GM18868 (cell line): ENCODE measurements at regions not wholly inside any gene's neighbourhood (a gene's known extent, or its start where the extent isn't known, plus 50 kb on each side); places are given as distances from the start of the nearest gene placed in this dataset.
"Not testable (repeated sequence)": the region's sequence is repeated elsewhere in the genome, so short reads cannot be mapped to it uniquely, and the experiment has no call there.

Experiments used
- ATAC-seq: cut with Tn5 transposase; IDR thresholded peaks from one replicate; pipeline ENCODE4 v1.9.1; 2021; ENCODE audit warnings: mild to moderate bottlenecking, moderate library complexity; ENCODE audit not compliant: unreplicated experiment

- no peak for ATAC-seq
Observed at GRCh38 chr11:93902921-93903320, 52.5 kb upstream of the VSTM5 start.

- no peak for ATAC-seq
Observed at GRCh38 chr11:93903989-93904388, 53.6 kb upstream of the VSTM5 start.

GRCh38 chr11:93904716-93905115 is 54.3 kb upstream of the VSTM5 start:
- no peak for ATAC-seq

GRCh38 chr11:93905384-93905783 is 55.0 kb upstream of the VSTM5 start:
- ATAC-seq = no peak

- ATAC-seq = no peak
Observed at GRCh38 chr11:93906486-93906885, 56.1 kb upstream of the VSTM5 start.

- no peak for ATAC-seq
Observed at GRCh38 chr11:93907901-93908300, 57.5 kb upstream of the VSTM5 start.

- no peak for ATAC-seq
Observed at GRCh38 chr11:93908689-93909088, 58.3 kb upstream of the VSTM5 start.

- no peak for ATAC-seq
Observed at GRCh38 chr11:93917673-93918072, 67.3 kb upstream of the VSTM5 start.

GRCh38 chr11:93921695-93922468 is 71.5 kb upstream of the VSTM5 start:
- ATAC-seq = peak; percentile 91

- ATAC-seq = no peak
Observed at GRCh38 chr11:93922830-93923229, 72.4 kb upstream of the VSTM5 start.

GRCh38 chr11:93926099-93926498 is 75.7 kb upstream of the VSTM5 start:
- not testable (repeated sequence) for ATAC-seq

- no peak for ATAC-seq
Observed at GRCh38 chr11:93929407-93929806, 79.0 kb upstream of the VSTM5 start.

GRCh38 chr11:93933230-93933629 is 82.8 kb upstream of the VSTM5 start:
- ATAC-seq = no peak

- ATAC-seq = no peak
Observed at GRCh38 chr11:93935826-93936225, 85.3 kb upstream of the HEPHL1 start.

GRCh38 chr11:93936460-93936859 is 84.7 kb upstream of the HEPHL1 start:
- ATAC-seq = no peak

GRCh38 chr11:93939084-93939760 is 81.9 kb upstream of the HEPHL1 start:
- ATAC-seq = no peak

GRCh38 chr11:93940395-93940794 is 80.8 kb upstream of the HEPHL1 start:
- no peak for ATAC-seq

GRCh38 chr11:93942176-93942575 is 79.0 kb upstream of the HEPHL1 start:
- ATAC-seq = no peak

- ATAC-seq = no peak
Observed at GRCh38 chr11:93945596-93945995, 75.6 kb upstream of the HEPHL1 start.

- no peak for ATAC-seq
Observed at GRCh38 chr11:93952082-93952780, 68.9 kb upstream of the HEPHL1 start.

- no peak for ATAC-seq
Observed at GRCh38 chr11:93957397-93957952, 63.7 kb upstream of the HEPHL1 start.

GRCh38 chr11:93958991-93959390 is 62.2 kb upstream of the HEPHL1 start:
- no peak for ATAC-seq
